B cell (primary cell): ENCODE measurements at regions not wholly inside any gene's neighbourhood (a gene's known extent, or its start where the extent isn't known, plus 50 kb on each side); places are given as distances from the start of the nearest gene placed in this dataset.

Source experiments
- ATAC-seq: fragments of 200-7000 bp; cut with Tn5 transposase; one replicate; pipeline ENCODE4 v1.10.0; 2021; ENCODE audit warnings: low read depth, mild to moderate bottlenecking, moderate number of reproducible peaks, moderate library complexity
- CTCF ChIA-PET: fragments of 350-600 bp; sonication (Branson Sonifier 250); formaldehyde crosslinking; loops from one replicate; lab custom pipeline; 2021; ENCODE audit warnings: antibody characterized with exemption, inconsistent platforms; lab: Charles Lee
- POLR2A ChIA-PET: fragments of 350-600 bp; sonication (Branson Sonifier 250); formaldehyde crosslinking; loops from one replicate; lab custom pipeline; 2021; ENCODE audit warnings: antibody characterized with exemption; lab: Charles Lee
- DNase-seq: peaks from one replicate; pipeline ENCODE4 v3.0.0; 2013
- H2AFZ ChIP-seq: 2 replicates; pipeline ENCODE4 v1.6.1; 2012; ENCODE audit warnings: mild to moderate bottlenecking, low read depth, low read length; ENCODE audit not compliant: insufficient read depth, poor library complexity, severe bottlenecking
- H3K27ac ChIP-seq, 2 donors: 1 replicate in 1 of 2; 2 replicates in 1 of 2; pipeline ENCODE4 v1.5.1; 2012 to 2013; ENCODE audit warnings: low read length in 2 of 2, mild to moderate bottlenecking in 2 of 2, moderate library complexity in 1 of 2
- H3K27me3 ChIP-seq, 4 experiments: fragments of 200-600 bp in 1 of 4; sonication (generic) in 1 of 4; replicated peaks in 1 of 4; 1 replicate in 2 of 4; 2 replicates in 2 of 4; pipeline versions ENCODE4 v1.6.1 to v1.7.0; 2013 to 2016; ENCODE audit warnings: low read length in 3 of 4, mild to moderate bottlenecking in 2 of 4, mixed read lengths in 1 of 4, moderate library complexity in 1 of 4; ENCODE audit not compliant: insufficient read depth in 4 of 4, control insufficient read depth in 3 of 4; ENCODE audit errors: control extremely low read depth in 1 of 4
- H3K36me3 ChIP-seq, 2 experiments: replicated peaks in 1 of 2; 1 replicate in 1 of 2; 2 replicates in 1 of 2; pipeline versions ENCODE4 v1.6.1 to v1.7.1; 2013; ENCODE audit warnings: low read length in 1 of 2; ENCODE audit not compliant: insufficient read depth in 2 of 2, control insufficient read depth in 1 of 2; ENCODE audit errors: control extremely low read depth in 1 of 2, extremely low read depth in 1 of 2
- H3K4me1 ChIP-seq, 2 donors: fragments of 200-600 bp in 1 of 2; sonication (generic) in 1 of 2; 1 replicate in 1 of 2; 2 replicates in 1 of 2; pipeline versions ENCODE4 v1.5.1 to v1.6.1; 2013 to 2017; ENCODE audit warnings: low read length in 2 of 2; ENCODE audit not compliant: control insufficient read depth in 2 of 2, insufficient read depth in 2 of 2
- H3K4me2 ChIP-seq: replicated peaks from 2 replicates; pipeline ENCODE3; 2012; ENCODE audit warnings: mild to moderate bottlenecking, low read depth, low read length; ENCODE audit not compliant: poor library complexity, severe bottlenecking
- H3K4me3 ChIP-seq, 5 experiments: fragments of 200-600 bp in 1 of 5; sonication (generic) in 1 of 5; 1 replicate in 3 of 5; 2 replicates in 2 of 5; pipeline versions ENCODE4 v1.5.1 to v1.7.0; 2011 to 2016; ENCODE audit warnings: low read length in 4 of 5, mild to moderate bottlenecking in 4 of 5, low read depth in 2 of 5, control low read depth in 1 of 5, moderate library complexity in 1 of 5; ENCODE audit not compliant: insufficient read depth in 1 of 5; ENCODE audit errors: control extremely low read depth in 1 of 5, extremely low read depth in 1 of 5
- H3K79me2 ChIP-seq: fragments of 200-600 bp; sonication (generic); one replicate; pipeline ENCODE4 v1.6.0; 2016; ENCODE audit warnings: low read length; ENCODE audit not compliant: control insufficient read depth, insufficient read depth
- H3K9ac ChIP-seq: fragments of 200-600 bp; sonication (generic); 2 replicates; pipeline ENCODE4 v1.6.1; 2017; ENCODE audit warnings: mild to moderate bottlenecking, low read length, moderate library complexity
- H3K9me3 ChIP-seq, 3 donors: one replicate each; pipeline versions ENCODE4 v1.6.1 to v1.7.1; 2013; ENCODE audit warnings: low read length in 2 of 3; ENCODE audit not compliant: control insufficient read depth in 2 of 3, insufficient read depth in 1 of 3; ENCODE audit errors: control extremely low read depth in 1 of 3
- H4K20me1 ChIP-seq: 2 replicates; pipeline ENCODE4 v1.6.0; 2012; ENCODE audit warnings: mild to moderate bottlenecking, low read length; ENCODE audit not compliant: insufficient read depth, control insufficient read depth, poor library complexity, severe bottlenecking
- H3K27ac Mint-ChIP-seq: one replicate; pipeline ENCODE4 v1.8.0; 2021; ENCODE audit warnings: mixed read lengths
- H3K27me3 Mint-ChIP-seq: one replicate; pipeline ENCODE4 v1.8.0; 2021; ENCODE audit warnings: mixed read lengths
- H3K4me1 Mint-ChIP-seq: one replicate; pipeline ENCODE4 v1.8.0; 2021; ENCODE audit warnings: mixed read lengths
- H3K4me3 Mint-ChIP-seq: one replicate; pipeline ENCODE4 v1.8.0; 2021; ENCODE audit warnings: mixed read lengths
- H3K9me3 Mint-ChIP-seq: one replicate; pipeline ENCODE4 v1.8.0; 2022; ENCODE audit warnings: mixed read lengths; ENCODE audit not compliant: insufficient read depth
- CTCF ChIP-seq: fragments of 200-600 bp; IDR thresholded peaks from one replicate; pipeline ENCODE4 v1.8.0; 2022; ENCODE audit warnings: antibody characterized with exemption, mild to moderate bottlenecking
- EZH2 ChIP-seq: IDR thresholded peaks from 2 replicates; pipeline ENCODE4 v1.6.1; 2012; ENCODE audit warnings: borderline replicate concordance, low read depth, mild to moderate bottlenecking, moderate library complexity, low read length; ENCODE audit not compliant: insufficient read depth, poor library complexity, severe bottlenecking
- WGBS: methylation state at CpG from one replicate; pipeline ENCODE4 v1.1.5; 2013; ENCODE audit warnings: missing lambda C conversion rate; ENCODE audit not compliant: insufficient coverage; 5-methylcytosine and 5-hydroxymethylcytosine counted together
- intact Hi-C: fragments of 100-400 bp; cut with micrococcal nuclease; formaldehyde crosslinking; loops from one replicate; pipeline ENCODE4 v1.10.0; 2022

GRCh38 chr16:86063760-86064405, 164.9 kb downstream of the IRF8 start:
- Mint-ChIP-seq H3K4me1 (no peaks in the 10 kb centered on the region), H3K27me3 (peaks cover 30% of the 10 kb centered on the region), H3K27ac (no peak overlapping the region), H3K4me3 (no peak overlapping the region), H3K9me3 (no peaks in the 10 kb centered on the region)
- no peak overlapping the region for H2AFZ ChIP-seq
- no peaks in the 10 kb centered on the region for H3K4me1 ChIP-seq
- no peak overlapping the region for H3K4me3 ChIP-seq
- intact Hi-C loops, result no loop called here
- POLR2A ChIA-PET, result no interaction called here
- CTCF ChIA-PET, result no interaction called here
- 81% methylated on average over 8 of the region's 9 CpGs for WGBS
- ATAC-seq (no peak), DNase-seq (no peak)
- H3K9ac ChIP-seq, result no peak overlapping the region
- no peaks in the 10 kb centered on the region for H3K36me3 ChIP-seq
- H3K79me2 ChIP-seq, result no peaks in the 10 kb centered on the region
- H3K9me3 ChIP-seq, result peaks cover 0 to 4% (median 0%) of the 10 kb centered on the region in 3 donors
- no peaks in the 10 kb centered on the region for H4K20me1 ChIP-seq
- TF ChIP-seq EZH2, result no peak
- no peak for TF ChIP-seq CTCF
- peaks cover 0 to 13% (median 5%) of the 10 kb centered on the region in 4 experiments for H3K27me3 ChIP-seq
- no peak overlapping the region for H3K4me2 ChIP-seq
- no peak overlapping the region for H3K27ac ChIP-seq

- Histone ChIP-seq H3K9ac (no peak overlapping the region), H3K9me3 (peaks cover 0 to 5% (median 0%) of the 10 kb centered on the region in 3 donors), H3K36me3 (no peaks in the 10 kb centered on the region), H2AFZ (no peak overlapping the region), H4K20me1 (no peaks in the 10 kb centered on the region), H3K79me2 (no peaks in the 10 kb centered on the region), H3K4me2 (no peak overlapping the region), H3K27me3 (peaks cover 0 to 15% (median 6%) of the 10 kb centered on the region in 4 experiments), H3K4me1 (no peaks in the 10 kb centered on the region), H3K27ac (no peak overlapping the region), H3K4me3 (no peak overlapping the region)
- no peak for TF ChIP-seq CTCF
- DNase-seq (no peak), ATAC-seq (no peak)
- WGBS, result 95% methylated on average over 8 of the region's 11 CpGs
- Mint-ChIP-seq H3K27me3 (peaks cover 30% of the 10 kb centered on the region), H3K4me1 (no peaks in the 10 kb centered on the region), H3K27ac (no peak overlapping the region), H3K9me3 (no peaks in the 10 kb centered on the region), H3K4me3 (no peak overlapping the region)
- intact Hi-C loops, result no loop called here
- CTCF ChIA-PET, result no interaction called here
- POLR2A ChIA-PET, result no interaction called here
Observed at GRCh38 chr16:86064431-86065250, 165.7 kb downstream of the IRF8 start.
